ENCODE measurements at regions not wholly inside any gene's neighbourhood (a gene's known extent, or its start where the extent isn't known, plus 50 kb on each side); places are given as distances from the start of the nearest gene placed in this dataset.

DNA sequence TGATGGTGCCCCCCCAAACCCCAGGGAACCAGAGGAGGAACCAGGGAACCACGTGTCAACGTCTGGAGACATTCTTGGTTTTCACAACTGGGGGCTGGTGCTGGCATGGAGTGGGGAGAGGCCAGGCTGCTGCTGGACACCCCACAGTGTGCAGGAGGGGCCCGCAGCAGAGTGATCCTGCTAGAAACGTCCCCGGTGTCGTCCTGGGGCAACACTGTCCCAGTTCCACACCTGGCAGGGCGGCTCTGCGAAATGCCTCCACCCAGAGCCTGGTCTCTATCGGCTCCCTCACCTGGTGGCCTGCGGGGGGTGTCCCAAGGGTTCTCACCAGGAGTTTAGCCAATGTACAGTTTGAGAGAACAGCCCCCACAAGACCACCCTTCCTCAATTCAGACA, 226.3 kb downstream of the CTTN start:
- no peak for DNase-seq (ENCODE audit: low read depth in 1 of 2, low spot score in 1 of 2)

DNA sequence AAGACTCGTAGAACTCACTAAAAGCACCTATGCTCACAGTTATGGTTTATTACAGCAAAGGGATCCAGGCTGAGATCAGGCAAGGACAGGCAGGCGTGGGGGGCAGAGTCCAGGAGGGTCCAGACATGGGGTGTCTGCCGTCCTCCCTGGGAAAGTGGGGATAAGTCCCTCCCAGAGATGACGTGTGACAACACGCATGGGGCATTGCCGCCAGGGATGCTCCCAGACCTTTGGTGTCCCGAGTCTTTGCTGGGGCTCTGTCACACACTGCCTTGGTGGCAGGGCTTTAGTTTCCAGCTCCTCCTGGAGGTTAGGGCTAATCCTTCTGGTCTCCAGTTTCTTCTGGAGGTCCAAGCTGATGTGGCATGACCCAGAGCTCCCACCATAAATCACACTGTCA, 226.7 kb downstream of the CTTN start:
- no peak for DNase-seq (ENCODE audit: low read depth in 1 of 2, low spot score in 1 of 2)

DNA sequence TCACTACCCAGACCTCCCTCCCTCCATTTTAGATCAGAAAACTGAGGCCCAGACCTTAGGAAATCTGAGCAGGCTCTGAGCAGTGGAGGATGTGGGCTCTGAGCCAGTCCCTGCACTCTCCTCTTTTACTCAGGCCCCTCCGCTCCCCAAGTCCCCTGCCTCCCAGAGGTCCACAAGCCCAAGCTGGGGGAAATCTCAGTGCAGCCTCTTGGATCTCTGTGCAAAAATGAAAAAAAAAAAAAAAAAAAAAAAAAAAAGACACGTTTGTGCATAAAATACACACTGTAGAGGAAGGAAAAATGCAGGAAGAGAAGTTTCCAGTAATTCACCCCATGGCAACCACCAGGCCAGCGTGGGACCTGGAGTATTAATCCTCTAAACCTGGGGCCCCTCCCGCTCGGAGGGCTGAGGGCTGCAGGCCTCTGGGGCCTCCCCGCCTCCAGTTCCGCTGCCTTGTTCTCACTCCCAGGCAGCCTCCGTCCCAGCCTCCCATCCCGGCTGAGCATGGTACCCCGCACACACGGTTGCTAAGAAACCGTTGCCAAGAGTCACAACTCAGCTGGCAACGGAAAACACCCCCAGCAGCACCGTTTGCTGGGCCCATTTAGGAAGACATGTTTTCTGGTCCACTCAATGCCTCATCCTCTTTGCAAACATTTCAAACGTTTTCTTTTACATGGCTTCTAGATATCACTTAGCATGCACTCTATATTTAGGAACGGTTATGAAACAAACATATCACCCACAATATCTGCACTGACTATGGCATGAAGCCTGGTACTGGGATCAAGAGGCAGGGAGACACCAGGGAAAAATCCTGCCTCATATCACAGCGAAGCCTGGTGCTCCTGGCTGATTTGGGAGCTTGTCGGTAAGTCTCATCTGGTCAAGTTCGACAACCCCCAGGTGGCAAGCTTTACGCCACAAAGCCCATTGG, 227.5 kb downstream of the CTTN start:
- no peak for DNase-seq (ENCODE audit: low read depth in 1 of 2, low spot score in 1 of 2)

DNA sequence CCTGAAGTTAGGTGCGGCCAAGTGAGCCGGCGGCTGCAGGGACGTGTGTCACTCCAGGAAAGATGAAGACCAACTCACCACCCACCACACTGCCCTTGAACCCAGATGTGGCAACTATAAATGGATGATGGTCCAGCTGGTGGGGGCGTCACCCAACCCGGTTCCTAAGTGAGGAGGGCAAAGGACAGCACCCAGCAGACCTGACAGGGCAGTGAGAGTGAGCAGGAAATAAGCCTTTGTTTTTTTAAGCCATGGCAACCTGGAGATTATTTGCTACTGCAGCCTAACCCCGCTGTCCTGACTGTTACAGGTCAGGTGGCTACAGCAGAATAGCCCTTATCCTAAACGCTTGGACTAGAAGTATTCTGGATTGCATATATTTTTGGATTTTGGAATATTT, 228.9 kb downstream of the CTTN start:
- DNase-seq (ENCODE audit: low read depth in 1 of 2, low spot score in 1 of 2), result no peak

DNA sequence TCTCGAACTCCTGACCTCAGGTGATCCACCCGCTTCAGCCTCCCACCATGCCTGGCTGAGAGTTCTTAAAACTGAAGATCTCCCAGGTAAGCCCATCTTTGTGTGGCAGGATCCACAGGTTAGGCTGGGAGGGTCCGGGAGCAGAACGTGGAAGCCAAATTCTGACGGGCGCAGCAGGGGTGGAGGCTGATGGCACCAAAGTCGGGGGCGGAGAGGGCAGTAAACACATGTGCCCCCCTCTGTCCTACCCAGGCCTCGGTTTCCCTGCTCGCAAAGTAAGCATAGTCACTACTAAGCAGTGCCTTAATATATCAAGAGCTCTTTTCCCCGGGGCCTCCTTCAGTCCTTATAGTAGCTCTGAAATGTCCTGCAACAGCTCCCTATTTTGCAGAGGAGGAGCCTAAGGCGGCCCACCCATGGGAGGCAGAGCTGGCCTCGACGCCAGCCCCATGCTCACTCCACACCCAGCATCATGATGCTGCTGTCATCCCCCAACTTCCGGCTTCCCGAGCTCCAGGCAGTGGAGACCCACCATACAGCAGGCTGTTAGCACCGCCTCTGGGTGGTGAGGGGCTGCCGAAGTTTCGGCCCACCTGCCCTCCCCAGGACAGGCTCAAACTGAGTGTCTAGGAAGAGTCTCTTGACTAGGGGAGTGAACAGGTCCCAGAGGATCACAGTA, 230.0 kb downstream of the CTTN start:
- DNase-seq (ENCODE audit: low read depth in 1 of 2, low spot score in 1 of 2), result no peak

DNA sequence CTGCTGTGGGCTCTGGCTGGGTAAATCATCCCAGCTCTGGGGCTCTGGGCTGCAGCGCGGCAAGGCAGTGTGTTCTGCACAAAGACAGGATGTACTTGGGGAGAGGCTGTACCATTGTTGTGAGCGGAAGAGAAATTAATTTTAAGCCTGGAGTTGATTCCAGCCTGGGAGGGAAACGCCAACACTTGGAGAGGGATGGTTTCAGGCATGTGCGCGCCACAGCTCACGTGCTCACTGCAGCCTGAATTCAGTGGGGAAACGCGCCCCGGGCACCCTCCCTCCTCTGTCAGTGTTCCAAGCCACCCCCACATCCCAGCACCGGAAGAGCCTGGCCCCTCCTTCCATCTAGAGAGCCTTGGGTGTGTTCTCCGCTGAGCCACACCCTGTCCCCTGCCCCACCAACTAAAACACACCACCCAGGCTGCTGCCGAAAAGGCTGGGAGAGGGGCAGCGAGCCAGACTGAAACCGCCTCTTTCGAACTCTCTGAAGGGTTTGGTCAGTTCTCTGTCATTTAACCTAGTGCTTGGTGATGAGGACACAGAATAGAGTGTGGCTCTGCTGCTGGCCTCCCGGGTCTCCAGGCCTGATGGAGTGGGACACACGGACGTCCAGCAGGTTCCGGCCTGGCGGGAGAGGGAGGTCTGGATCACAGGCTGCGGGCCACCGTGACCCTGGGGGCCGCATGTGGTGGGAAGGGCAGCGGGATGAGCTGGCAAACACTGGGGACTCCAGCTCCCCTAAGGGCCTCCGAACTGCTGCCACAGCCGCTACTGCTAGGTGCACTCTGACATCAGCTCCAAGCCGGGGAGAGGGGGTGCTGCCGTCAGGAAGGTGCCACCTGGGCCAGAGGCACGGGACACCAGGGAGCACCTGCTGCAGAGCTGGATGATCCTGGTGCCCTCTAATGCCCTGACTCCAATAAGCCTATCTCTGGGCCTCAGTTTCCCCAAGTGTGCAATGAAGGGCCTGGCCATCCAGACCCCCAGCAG, 230.8 kb downstream of the CTTN start:
- no peak for DNase-seq (ENCODE audit: low read depth in 1 of 2, low spot score in 1 of 2)

DNA sequence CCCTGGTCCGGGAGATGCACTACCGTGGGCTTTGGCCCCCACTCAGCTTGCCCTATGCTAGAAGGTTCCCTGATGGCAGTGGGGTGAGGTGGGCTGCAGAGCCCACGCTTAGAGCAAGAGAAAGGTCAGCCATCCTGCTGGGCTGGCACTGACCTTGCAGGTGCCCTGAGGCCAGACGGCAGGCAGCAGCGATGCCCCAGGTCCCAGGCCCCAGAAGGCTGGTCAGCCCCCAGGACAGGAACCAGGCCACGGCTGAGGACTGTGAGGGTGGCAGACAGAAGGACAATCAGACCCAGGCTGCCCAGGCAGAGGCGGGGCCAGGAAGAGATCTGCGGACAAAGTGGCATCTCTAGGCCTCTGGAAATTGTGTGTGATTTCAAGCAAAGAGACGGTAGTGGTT, 231.7 kb downstream of the CTTN start:
- no peak for DNase-seq (ENCODE audit: low read depth in 1 of 2, low spot score in 1 of 2)

DNA sequence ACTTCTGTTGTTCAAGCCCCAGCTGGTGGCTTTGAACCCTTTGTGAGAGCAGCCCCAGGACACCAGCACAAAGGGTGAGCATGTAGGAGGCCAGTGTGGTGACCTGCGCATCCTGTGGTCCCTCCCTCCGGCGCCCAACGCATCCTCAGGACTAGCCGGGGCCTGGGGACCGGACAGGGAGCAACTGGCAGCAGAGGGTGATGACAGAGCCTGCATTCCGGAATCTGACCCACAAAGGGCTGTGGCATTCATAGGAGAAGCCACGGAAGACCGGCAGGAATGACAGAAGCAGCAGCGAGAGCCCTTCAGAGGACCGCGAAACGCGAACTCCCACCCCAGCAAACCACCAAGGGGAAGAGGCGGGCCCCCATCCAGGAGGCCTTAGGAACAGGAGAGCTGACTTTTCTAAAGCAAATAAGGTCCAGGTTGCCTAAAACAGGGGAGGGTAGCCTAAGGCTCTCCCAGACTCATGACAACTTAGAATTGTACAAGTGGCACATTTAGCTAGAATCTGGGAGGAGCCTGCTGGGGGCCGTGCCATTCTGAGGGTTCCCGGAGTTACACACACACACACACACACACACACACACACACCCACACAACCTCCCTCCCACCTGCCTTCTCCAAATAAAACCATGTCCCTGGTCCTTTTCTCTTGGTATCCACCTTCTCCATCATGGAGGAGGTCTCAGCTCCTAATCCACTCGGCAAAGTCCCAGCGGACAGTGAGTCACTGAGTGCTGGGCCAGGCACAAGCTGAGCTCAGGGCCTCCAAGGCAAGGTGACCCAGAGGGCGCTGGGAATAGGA, 232.7 kb downstream of the CTTN start:
- no peak for DNase-seq (ENCODE audit: low read depth in 1 of 2, low spot score in 1 of 2)

DNA sequence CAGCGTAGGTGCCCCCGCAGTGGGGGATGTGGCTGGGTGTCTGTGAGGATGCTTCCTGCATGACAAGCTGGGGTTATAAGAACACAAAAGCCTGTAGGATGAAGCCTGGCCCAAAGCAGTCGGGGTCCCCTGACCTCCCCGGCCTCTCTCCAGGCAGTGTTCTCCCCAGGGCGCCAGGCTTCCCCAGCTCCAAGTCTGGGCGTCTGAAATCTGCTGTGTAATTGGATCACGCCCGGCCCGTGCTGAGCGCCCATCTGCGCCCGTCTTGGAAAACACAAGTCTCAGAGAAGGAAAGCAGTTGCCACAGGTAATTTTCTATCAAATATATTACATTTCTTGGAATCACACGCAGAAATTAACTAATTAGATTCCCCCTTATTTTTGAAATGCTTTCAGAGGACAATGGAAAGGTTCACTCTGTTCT, 233.3 kb downstream of the CTTN start:
- no peak for DNase-seq (ENCODE audit: low read depth in 1 of 2, low spot score in 1 of 2)

DNA sequence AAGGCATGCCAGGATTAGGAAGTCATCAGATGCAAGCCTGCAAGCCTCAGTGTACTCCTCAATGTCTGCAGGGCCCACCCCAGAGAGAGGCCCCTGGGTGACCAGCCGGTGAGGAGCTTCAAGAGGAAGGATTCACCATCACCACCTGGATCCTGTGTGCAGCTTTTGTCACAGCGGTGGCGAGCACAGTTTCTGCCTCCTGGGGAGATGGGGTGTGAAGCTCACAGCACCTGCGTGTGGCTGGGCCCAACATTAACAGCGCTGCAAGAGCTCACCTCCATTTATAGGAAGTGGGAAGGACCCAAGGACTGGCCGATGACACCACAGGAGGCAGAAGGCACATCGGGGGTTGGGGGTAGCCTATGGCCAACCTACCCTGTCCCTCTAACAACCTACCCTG, 235.3 kb downstream of the CTTN start:
- no peak for DNase-seq (ENCODE audit: low read depth in 1 of 2, low spot score in 1 of 2)

DNA sequence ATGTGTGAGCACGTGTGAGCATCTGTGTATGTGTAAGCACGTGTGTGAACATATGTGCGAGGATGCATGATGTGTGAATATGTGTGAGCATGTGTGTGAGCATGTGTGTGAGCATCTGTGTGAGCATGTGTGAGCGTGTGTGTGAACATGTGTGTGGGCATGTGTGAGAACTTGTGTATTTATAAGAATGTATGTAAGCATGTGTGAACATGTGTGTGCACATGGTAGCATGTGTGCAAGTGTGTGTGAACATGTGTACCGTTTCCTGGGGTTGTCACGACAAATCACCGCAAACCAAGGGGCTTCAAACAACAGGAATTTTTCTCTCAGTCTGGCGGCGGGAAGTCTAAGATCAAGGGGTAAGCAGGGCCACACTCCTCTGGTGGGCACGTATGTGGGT, 238.3 kb downstream of the CTTN start:
- no peak for DNase-seq (ENCODE audit: low read depth in 1 of 2, low spot score in 1 of 2)

DNA sequence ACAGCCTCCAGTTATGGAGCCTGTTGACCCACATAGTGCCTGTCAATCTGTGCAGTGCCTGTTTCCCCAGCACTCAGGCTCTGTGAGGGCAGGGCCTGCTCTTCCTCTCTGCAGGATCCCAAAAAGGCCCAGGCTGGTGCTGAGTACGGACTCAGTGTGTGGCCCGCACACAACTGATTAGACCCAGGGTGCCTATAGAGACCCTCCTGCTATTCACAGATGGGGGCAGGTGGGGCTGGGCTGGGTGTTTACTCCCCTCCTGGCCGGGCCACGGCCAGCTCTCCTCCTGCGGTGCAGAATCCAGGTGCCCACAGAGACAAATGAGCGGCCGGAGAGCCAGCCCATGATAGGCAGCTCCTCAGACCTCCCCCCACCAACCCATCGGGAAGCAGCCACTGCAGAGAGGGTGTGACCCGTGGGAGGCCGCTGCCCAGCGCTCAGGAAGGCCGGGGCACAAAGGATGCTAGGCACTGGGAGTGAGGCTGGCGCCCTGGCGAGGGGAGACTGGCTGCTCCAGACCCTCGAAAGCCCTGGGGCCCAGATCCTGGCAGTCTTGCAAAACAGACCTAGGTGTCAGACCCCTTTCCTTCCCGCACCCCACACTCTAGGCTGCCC, 239.0 kb downstream of the CTTN start:
- no peak for DNase-seq (ENCODE audit: low read depth in 1 of 2, low spot score in 1 of 2)

DNA sequence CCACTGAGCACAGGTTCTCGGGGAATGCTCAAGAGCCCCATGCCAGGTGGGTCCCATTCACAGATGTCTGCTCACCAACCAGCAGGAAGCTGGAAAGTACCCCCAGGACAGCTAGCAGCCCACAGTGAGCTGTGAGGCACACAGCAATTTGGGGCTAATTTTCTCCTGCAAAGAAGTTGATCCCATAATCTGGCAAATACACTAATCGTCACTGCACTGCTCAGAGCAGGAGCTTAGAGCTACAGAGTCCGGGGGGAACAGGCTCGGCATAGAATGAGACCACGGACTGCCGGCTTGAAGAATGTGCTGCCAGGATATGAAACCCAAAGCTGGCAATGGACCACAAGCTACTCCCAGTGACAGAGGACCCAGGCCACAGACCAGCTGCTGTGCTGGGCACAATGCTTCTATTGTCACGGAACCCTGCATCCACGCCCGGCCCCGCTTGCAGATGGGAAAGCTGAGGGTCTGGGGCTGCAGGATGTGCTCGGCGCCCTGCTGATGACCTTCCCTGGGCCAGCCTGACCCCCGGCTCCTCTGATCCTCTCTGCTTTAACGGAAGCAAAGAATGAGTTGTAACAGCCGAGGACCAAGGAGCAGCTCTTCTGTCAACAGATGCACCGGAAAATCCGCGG, 239.7 kb downstream of the CTTN start:
- DNase-seq (ENCODE audit: low read depth in 1 of 2, low spot score in 1 of 2), result no peak

DNA sequence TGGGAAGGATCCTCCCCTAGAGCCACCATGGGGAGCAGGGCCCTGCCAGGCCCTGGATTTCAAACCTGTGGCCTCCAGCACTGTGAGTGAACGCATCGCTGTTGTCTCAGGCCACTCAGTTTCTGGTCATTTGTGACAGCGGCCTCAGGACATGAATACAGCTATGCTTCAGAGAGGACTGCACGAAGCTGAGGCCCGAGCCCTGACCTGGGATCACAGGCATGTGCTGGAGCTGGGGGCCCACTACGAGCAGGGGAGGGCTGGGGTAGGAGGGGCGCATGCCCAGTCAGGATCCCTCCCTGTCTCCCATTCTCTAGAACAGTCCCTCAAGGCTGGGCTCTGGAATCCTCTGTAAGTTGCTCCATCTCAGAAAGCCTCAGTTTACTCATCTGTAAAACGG, 242.1 kb downstream of the CTTN start:
- DNase-seq (ENCODE audit: low read depth in 1 of 2, low spot score in 1 of 2), result no peak

DNA sequence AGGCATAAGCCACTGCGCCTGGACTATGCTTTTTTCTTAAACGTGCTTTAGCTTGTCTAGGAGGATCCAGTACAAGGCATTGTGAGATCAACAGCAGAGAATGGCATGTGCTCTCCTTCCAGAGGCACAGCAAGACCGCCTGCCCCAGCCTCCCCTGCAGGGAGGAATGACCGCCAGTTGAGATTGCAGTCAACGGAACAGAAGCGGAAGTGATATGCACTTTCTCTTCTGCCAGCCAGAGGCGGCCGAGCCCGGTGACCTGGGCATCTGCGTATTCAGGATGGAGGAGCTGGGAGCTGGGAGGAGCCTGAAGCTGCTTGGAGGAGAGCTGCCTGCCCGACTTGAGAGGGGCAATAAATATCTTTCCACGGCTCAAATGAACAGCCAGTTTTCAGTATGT, 243.0 kb downstream of the CTTN start:
- DNase-seq (ENCODE audit: low read depth in 1 of 2, low spot score in 1 of 2), result no peak

DNA sequence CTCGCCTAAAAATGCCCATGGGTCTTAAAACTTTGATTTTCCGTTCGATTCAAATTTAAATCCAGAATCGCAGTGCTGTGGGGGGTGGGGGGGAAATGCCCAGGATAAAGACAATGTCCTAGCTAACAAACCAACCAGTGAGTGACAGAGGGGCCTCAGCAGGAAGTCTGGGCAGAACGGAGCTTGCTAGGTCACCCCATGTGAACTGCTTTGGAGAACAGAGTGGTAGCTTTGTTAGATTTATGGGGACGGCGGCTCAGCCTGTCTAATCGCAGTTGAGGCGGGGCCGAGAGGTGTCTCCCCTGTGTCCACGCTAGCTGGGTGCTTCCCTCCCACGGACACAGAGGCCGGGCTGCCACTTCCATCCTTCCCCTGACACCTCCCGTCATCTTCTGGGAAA, 243.9 kb downstream of the CTTN start:
- no peak for DNase-seq (ENCODE audit: low read depth in 1 of 2, low spot score in 1 of 2)

DNA sequence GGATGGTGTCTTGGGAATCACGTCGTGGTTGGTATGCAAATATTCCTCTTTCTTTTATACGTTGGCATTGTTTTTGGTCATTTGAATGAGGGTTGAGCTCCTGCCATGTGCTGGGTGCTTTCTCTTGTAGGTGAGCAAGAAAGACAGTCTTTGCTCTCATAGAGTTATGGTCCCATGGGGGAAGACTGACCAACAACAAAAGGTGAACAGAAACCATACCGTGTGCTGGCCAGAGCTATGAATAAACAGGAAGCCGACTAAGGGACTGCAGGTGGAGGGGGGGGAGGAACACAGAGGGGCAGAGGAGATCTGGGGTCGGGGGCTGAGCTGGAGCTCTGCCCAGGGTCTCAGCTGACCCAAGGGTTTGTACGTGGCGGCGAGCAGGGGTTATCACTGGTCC, 245.3 kb downstream of the CTTN start:
- DNase-seq (ENCODE audit: low read depth in 1 of 2, low spot score in 1 of 2), result no peak

DNA sequence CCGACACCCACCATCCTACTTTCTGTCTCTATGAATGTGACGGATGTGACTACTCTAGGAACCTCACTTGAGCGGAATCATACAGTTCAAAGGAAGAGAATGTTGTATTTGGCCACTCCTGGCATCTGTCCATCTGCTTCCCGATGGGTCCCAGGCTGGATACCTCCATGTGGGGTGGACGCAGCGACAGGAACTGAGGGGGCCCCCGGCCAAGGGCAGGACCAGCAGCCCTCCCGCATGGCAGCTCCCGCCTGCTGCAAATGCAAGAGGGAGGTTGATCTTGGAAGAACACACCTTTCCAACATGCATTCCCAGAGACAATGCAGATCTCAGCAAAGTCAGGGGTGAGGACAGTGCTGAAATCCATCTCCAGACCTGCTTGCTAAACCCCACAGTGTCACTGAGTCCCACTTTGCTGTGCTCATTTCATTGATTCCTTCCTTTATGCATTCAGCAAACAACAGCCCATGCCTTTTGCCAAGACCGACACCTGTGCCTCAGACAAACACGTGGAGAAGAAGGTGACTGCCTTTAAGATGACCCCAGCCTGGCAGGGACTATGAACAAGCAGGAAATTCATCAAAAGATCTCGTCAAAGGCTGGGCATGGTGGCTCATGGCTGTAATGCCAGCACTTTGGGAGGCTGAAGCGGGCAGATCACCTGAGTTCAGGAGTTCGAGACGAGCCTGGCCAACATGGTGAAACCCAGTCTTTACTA, 246.2 kb downstream of the CTTN start:
- no peak for DNase-seq (ENCODE audit: low read depth in 1 of 2, low spot score in 1 of 2)

DNA sequence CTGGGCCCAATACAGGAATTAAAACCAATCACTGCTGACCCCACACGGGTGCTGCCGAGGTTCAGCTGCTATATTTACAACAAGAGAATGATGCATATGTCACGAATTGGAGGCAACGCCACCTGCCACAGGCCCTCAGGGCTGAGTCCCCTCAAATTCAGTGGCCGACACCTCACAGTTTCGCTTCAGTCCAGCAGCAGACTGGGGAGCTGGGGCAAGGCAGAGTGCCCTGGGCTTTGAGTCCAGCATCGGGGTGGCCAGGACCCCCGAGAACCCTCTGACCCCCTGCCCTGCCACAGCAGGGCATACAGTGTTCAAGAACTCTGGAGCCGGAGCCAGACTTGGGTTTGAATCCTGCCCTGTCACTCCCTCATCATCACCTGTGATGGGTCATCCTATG, 247.2 kb downstream of the CTTN start:
- no peak for DNase-seq (ENCODE audit: low read depth in 1 of 2, low spot score in 1 of 2)
